ENCODE measurements at regions not wholly inside any gene's neighbourhood (a gene's known extent, or its start where the extent isn't known, plus 50 kb on each side); places are given as distances from the start of the nearest gene placed in this dataset.
"Not testable (repeated sequence)": the region's sequence is repeated elsewhere in the genome, so short reads cannot be mapped to it uniquely, and the experiment has no call there.

- DNase-seq (ENCODE audit: low spot score) = no peak
Measured at GRCh38 chr4:120636120-120636630, 286.4 kb downstream of the PRDM5 start.

DNA sequence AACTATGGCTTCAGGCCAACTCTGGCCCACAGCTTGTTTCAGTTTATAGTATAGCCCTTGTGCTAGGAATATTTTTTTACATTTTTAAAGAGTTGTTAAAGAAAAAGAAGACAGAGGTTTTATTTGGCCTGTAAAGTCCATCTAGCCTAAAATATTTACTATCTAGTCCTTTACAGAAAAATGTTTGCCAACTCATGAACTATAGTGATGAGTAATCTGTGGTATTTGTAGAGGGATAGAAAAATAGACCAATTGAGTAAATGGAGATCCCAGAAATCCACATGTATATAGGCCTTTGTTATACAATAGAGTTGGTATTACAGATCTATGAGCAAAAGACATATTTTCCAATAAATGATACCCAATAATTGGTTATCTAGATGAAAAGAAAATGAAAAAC, 288.7 kb downstream of the PRDM5 start:
- DNase-seq (ENCODE audit: low spot score) = no peak

GRCh38 chr4:120630427-120630826, 292.1 kb downstream of the PRDM5 start:
- no peak for DNase-seq (ENCODE audit: low spot score)

DNA sequence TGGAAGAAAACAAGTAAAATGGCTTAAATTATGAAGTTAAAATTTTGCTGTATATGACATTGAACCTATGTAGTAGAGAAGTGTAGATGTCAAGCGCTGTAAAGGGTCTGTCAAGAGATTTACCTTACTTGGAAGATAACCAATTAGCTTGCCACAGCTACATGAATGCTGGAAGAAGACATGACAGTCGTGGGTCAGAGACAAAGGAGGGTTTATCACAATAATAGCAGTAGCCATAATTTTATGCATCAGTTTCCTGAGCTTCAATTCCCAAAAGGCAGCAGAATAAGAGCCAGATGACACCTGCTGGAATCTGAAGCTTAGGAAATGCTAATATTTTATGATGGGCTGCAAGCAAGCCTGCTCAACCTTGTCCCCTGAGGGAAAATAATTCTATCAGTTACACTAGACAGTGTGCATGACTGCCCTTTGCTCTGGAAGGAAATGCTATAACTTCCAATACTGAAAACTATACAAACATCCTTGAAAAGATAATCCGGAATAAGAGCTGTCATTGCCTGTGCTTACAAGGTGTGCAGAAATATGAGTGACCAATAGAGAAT, 292.9 kb downstream of the PRDM5 start:
- DNase-seq (ENCODE audit: low spot score) = no peak

DNA sequence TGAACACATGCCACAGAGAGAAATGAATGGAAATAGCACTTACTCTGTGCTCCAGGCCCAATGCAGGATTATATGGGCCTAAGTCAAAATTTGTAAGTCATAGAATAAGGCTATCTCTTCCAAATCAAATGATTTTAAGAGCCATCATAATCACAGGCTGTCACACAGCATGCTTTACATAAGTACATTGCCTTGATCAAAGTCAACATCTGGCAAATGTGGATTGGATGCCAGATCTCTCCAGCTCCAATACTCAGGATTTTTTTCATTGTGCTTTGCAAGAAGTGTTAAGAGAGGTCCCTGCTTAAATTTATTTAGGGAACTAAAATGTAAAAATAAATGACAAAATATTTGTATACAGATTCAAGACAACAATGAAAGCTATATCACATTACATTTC, 299.9 kb downstream of the PRDM5 start:
- no peak for DNase-seq (ENCODE audit: low spot score)

DNA sequence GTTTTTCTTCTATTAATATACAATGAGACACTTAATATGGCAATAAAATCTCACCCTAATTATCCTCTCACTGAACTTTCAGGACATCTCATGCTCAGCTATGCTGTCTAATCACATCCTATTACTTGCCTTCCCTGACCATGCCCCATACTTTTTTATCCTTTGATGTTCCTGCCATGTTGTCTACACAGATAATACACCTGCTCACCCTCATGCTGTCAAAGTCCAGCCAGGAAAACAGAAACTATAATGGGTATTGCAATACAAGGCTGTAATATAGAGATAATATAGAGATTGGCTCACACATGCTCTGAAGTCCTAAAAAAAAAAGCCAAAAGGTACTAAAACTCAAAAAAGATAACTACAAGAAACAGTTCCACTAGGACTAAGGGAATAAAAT, 305.4 kb downstream of the PRDM5 start:
- no peak for DNase-seq (ENCODE audit: low spot score)

- DNase-seq (ENCODE audit: low spot score) = no peak
Measured at GRCh38 chr4:120616041-120616440, 306.5 kb downstream of the PRDM5 start.

DNA sequence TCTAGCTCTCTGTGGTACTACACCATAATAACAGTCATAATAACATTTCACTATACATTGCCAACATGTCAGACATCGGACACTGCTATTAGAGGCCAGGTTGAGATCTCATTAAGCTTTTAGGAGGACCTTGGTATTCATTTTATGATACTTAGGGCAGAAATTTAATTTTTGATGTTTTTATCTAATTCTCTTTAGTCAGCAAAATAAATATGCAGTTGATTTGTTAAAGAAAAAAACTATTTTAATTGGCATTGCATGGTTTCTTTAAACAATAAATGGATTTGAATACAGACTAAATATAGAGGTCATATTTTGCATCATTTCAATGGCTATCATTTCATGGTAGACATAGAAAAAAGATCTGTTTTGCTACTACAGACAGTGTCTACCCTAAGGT, 308.7 kb downstream of the PRDM5 start:
- DNase-seq (ENCODE audit: low spot score) = no peak

- no peak for DNase-seq (ENCODE audit: low spot score)
Measured at GRCh38 chr4:120611092-120611491, 311.4 kb downstream of the PRDM5 start.

DNA sequence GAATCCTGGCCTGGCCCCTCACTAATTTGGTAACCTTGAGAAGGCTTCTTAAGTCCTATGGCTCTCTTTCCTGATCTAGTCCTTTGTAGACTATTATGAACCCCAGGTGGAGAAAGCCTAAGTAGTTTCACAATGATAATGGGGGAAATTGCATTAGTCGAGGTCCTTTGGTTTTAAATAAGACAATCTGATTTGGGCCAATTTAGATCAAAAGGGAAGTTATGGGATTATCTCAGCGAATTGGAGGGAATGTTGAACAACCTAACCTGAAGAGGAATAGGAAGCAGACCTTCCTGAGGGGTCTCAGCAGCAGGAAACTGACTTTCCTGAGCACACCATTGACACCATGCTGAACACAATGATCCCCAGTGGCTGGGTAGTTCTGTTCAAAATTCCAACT, 331.5 kb downstream of the PRDM5 start:
- DNase-seq (ENCODE audit: low spot score) = no peak

GRCh38 chr4:120589787-120590186, 332.7 kb downstream of the PRDM5 start:
- no peak for DNase-seq (ENCODE audit: low spot score)

- no peak for DNase-seq (ENCODE audit: low spot score)
Measured at GRCh38 chr4:120568731-120569130, 353.8 kb downstream of the PRDM5 start.

GRCh38 chr4:120561648-120562047, 360.9 kb downstream of the PRDM5 start:
- no peak for DNase-seq (ENCODE audit: low spot score)

GRCh38 chr4:120557372-120557771, 365.2 kb downstream of the PRDM5 start:
- DNase-seq (ENCODE audit: low spot score) = no peak

DNA sequence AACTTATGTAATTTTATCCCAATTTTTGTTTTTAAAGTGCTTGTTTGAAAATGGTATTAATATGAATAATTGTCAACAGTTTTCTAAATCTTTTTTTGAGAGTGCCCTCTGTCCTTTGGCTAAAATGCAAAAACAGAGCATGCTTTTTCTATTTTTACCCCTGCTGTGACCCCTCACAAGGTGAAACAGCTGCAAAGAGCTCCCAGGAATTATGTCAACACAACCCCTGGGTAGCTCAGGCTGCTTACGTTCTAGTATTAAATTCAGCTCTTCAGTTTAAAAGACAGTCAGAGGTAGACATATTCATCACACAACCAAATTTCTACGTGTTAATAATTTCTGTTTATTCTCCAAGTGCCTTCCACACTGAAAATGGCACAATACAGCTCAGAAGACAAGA, 367.5 kb downstream of the PRDM5 start:
- DNase-seq (ENCODE audit: low spot score) = no peak

- no peak for DNase-seq (ENCODE audit: low spot score)
Measured at GRCh38 chr4:120554086-120554485, 368.4 kb downstream of the PRDM5 start.

- DNase-seq (ENCODE audit: low spot score) = not testable (repeated sequence)
Measured at GRCh38 chr4:120550624-120551220, 371.8 kb downstream of the PRDM5 start.

DNA sequence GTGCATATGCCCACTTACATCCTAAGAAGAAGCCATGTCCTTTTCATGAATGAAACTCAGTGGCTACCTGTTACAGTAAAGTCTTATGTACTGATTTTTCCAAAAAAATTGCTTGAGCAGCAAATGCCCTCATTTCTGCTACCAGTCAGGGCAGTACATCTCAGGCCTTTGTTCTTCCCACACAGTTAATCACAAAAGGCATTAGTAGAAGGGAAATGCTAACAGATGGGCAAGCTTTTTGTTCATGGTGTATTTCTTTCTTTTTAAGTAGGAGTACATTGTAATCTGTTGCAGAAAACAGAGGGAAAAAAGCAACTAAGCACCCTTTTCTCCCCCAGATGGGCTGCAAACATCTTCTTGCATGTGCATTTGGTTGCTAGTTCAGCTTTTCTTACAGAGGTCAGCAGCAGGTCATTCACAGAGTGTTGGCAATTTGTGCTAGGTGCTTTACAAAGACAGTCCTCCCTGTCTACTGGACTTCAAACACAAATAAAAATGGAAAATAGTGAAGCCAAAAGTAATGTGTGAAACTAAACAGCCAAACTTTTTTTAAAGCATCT, 373.4 kb downstream of the PRDM5 start:
- no peak for DNase-seq (ENCODE audit: low spot score)

GRCh38 chr4:120545391-120545790, 377.1 kb downstream of the PRDM5 start:
- DNase-seq (ENCODE audit: low spot score) = no peak

GRCh38 chr4:120544838-120545237, 377.7 kb downstream of the PRDM5 start:
- no peak for DNase-seq (ENCODE audit: low spot score)

- no peak for DNase-seq (ENCODE audit: low spot score)
Measured at GRCh38 chr4:120540625-120541024, 381.9 kb downstream of the PRDM5 start.

DNA sequence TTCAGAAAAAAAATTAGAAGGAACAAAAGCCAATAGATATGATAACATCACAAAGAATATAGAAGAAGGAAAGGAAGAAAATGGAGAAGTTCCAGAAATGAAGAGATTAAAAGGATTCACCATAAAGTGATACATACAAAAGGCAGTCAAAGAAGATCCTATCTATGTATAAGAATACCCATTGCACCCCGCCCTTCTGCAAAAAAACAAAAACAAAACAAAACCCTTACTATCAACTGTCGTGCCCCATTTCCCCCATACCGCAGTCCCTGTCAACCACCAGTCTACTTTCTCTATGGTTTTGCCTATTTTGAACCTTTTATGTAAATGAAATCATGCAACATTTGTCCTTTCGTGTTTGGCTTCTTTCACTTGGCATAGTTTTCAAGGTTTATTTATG, 385.6 kb downstream of the PRDM5 start:
- no peak for DNase-seq (ENCODE audit: low spot score)

DNA sequence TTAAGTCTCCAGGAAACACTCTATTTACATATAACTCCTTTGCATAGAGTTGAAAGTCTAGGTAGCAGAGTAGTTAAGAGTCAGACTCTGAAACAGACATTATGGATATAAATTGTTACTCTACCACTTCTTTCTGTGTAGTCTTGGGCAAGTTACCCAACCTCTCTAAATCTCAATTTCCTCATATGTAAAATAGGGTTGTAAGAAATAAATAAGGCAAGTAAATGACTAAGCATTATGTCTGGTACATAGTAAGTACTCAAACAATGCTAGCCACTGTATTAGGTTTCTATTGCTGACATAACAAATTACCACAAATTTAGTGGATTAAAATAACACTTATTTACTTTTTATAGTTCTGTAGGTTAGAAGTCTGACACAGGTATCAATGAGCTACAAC, 394.1 kb downstream of the PRDM5 start:
- DNase-seq (ENCODE audit: low spot score) = no peak

- DNase-seq (ENCODE audit: low spot score) = no peak
Measured at GRCh38 chr4:120526033-120526432, 396.5 kb downstream of the PRDM5 start.

All from SW480 (cell line).